H1 (cell line): ENCODE measurements at regions not wholly inside any gene's neighbourhood (a gene's known extent, or its start where the extent isn't known, plus 50 kb on each side); places are given as distances from the start of the nearest gene placed in this dataset.

Experiments used
- ATF3 ChIP-seq: IDR thresholded peaks from 2 replicates; pipeline ENCODE4 v1.6.1; 2011; ENCODE audit warnings: low read depth, mild to moderate bottlenecking, low read length; ENCODE audit not compliant: insufficient read depth
- CHD1 ChIP-seq: IDR thresholded peaks from 2 replicates; pipeline ENCODE4 v1.6.1; 2012; ENCODE audit warnings: low read depth, low read length, improper control_type of control experiment
- CTCF ChIP-seq, 3 experiments: IDR thresholded peaks; 1 replicate in 2 of 3; 2 replicates in 1 of 3; pipeline versions ENCODE4 v1.5.1 to v1.6.1; 2011; ENCODE audit warnings: low read length in 3 of 3, mild to moderate bottlenecking in 3 of 3, inconsistent platforms in 2 of 3, low read depth in 1 of 3, moderate library complexity in 1 of 3; ENCODE audit not compliant: insufficient read depth in 1 of 3; ENCODE audit errors: control extremely low read depth in 1 of 3
- EGR1 ChIP-seq: IDR thresholded peaks from 2 replicates; pipeline ENCODE4 v1.6.1; 2011; ENCODE audit warnings: low read depth, low read length, borderline replicate concordance
- EP300 ChIP-seq, 2 experiments: IDR thresholded peaks; 1 replicate in 1 of 2; 2 replicates in 1 of 2; pipeline ENCODE4 v1.6.1; 2011 to 2012; ENCODE audit warnings: low read depth in 2 of 2, low read length in 2 of 2, mild to moderate bottlenecking in 2 of 2, borderline replicate concordance in 1 of 2, inconsistent platforms in 1 of 2, moderate library complexity in 1 of 2
- POLR2A ChIP-seq, 2 experiments: IDR thresholded peaks; 1 replicate in 1 of 2; 2 replicates in 1 of 2; pipeline ENCODE4 v1.6.1; 2011; ENCODE audit warnings: low read depth in 2 of 2, low read length in 2 of 2, mild to moderate bottlenecking in 2 of 2; ENCODE audit errors: control extremely low read depth in 1 of 2
- POLR2AphosphoS5 ChIP-seq: IDR thresholded peaks from 2 replicates; pipeline ENCODE4 v1.6.1; 2011; ENCODE audit warnings: low read depth, low read length
- RAD21 ChIP-seq, 2 experiments: IDR thresholded peaks in 1 of 2; conservative IDR thresholded peaks in 1 of 2; 2 replicates each; pipeline ENCODE4 v1.6.1; 2011; ENCODE audit warnings: low read depth in 2 of 2, low read length in 2 of 2, improper control_type of control experiment in 1 of 2, inconsistent platforms in 1 of 2, mild to moderate bottlenecking in 1 of 2, moderate library complexity in 1 of 2
- RFX5 ChIP-seq: IDR thresholded peaks from 2 replicates; pipeline ENCODE4 v1.6.1; 2011; ENCODE audit warnings: low read depth, low read length, improper control_type of control experiment, borderline replicate concordance
- TCF12 ChIP-seq: IDR thresholded peaks from 2 replicates; pipeline ENCODE4 v1.6.1; 2011; ENCODE audit warnings: low read depth, mild to moderate bottlenecking, low read length
- YY1 ChIP-seq: IDR thresholded peaks from 2 replicates; pipeline ENCODE4 v1.6.1; 2011; ENCODE audit warnings: low read depth, mild to moderate bottlenecking, low read length
- TF ChIP-seq, protein P1 (sequence below): IDR thresholded peaks from 2 replicates; pipeline ENCODE4 v1.6.1; 2012; ENCODE audit warnings: inconsistent platforms

- no peak for TF ChIP-seq POLR2AphosphoS5
- no peak for TF ChIP-seq POLR2A (IDR thresholded peaks at IDR 0.05; ENCODE audit: control extremely low read depth in 1 of 2, low read depth in 2 of 2, low read length in 2 of 2)
- TF ChIP-seq RFX5 = no peak
- TF ChIP-seq CTCF (IDR thresholded peaks at IDR 0.05; ENCODE audit: control extremely low read depth in 1 of 3, insufficient read depth in 1 of 3, low read depth in 1 of 3, low read length in 3 of 3) = peak in 1 of 3 experiments; percentile 7; a peak in 1 of 4 replicates
- TF ChIP-seq TCF12 = no peak
- TF ChIP-seq, protein P1, sequence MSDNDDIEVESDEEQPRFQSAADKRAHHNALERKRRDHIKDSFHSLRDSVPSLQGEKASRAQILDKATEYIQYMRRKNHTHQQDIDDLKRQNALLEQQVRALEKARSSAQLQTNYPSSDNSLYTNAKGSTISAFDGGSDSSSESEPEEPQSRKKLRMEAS = no peak
- no peak for TF ChIP-seq RAD21 (IDR thresholded peaks at IDR 0.05 in 1 of 2, conservative IDR thresholded peaks at IDR 0.05 in 1 of 2; ENCODE audit: low read depth in 2 of 2, low read length in 2 of 2)
- TF ChIP-seq EGR1 = no peak
- TF ChIP-seq ATF3 = no peak
- TF ChIP-seq YY1 = no peak
- no peak for TF ChIP-seq EP300 (IDR thresholded peaks at IDR 0.05; ENCODE audit: borderline replicate concordance in 1 of 2, low read depth in 2 of 2, low read length in 2 of 2)
- no peak for TF ChIP-seq CHD1
These were observed 337.6 kb downstream of the CTTN start for GRCh38 chr11:70735976-70736375.
